IMR-90 (cell line): ENCODE measurements at regions not wholly inside any gene's neighbourhood (a gene's known extent, or its start where the extent isn't known, plus 50 kb on each side); places are given as distances from the start of the nearest gene placed in this dataset.

Source experiments
- ATAC-seq: fragments of 200-7000 bp; cut with Tn5 transposase; 2 replicates; pipeline ENCODE4 v1.9.1; 2020; ENCODE audit warnings: low read depth, mild to moderate bottlenecking, moderate library complexity
- BruUV-seq: library from RNA; stranded (reverse); fragments of 400-500 nt; replicated peaks from 2 replicates; lab custom pipeline; 2021; lab: Mats Ljungman, UMichigan
- CTCF ChIA-PET: fragments of 300-600 bp; formaldehyde crosslinking; extraction: SDS; loops from one replicate; lab custom pipeline; 2021; ENCODE audit warnings: antibody characterized with exemption; lab: Yijun Ruan, JAX
- POLR2A ChIA-PET: fragments of 300-600 bp; sonication (Branson Sonifier 250); formaldehyde crosslinking; loops from one replicate; lab custom pipeline; 2022; ENCODE audit warnings: antibody characterized with exemption; ENCODE audit not compliant: unreplicated experiment; lab: Charles Lee
- DNase-seq: peaks from one replicate; pipeline ENCODE4 v3.0.0; 2013
- H2AFZ ChIP-seq: replicated peaks from 2 replicates; pipeline ENCODE3; 2013; ENCODE audit warnings: low read length, mild to moderate bottlenecking; ENCODE audit not compliant: poor library complexity
- H2AK5ac ChIP-seq: 2 replicates; pipeline ENCODE4 v1.6.1; 2013; ENCODE audit warnings: low read depth, low read length, inconsistent platforms
- H2AK9ac ChIP-seq: replicated peaks from 2 replicates; pipeline ENCODE3; 2013; ENCODE audit warnings: mild to moderate bottlenecking, low read depth, low read length, moderate library complexity; ENCODE audit not compliant: poor library complexity
- H2BK120ac ChIP-seq: 2 replicates; pipeline ENCODE4 v1.6.1; 2013; ENCODE audit warnings: low read depth, low read length, inconsistent platforms
- H2BK15ac ChIP-seq: 3 replicates; pipeline ENCODE4 v1.6.1; 2013; ENCODE audit warnings: low read depth, low read length, inconsistent platforms
- H2BK20ac ChIP-seq: 2 replicates; pipeline ENCODE4 v1.6.1; 2013; ENCODE audit warnings: low read depth, mild to moderate bottlenecking, inconsistent platforms, low read length, moderate library complexity
- H2BK5ac ChIP-seq: 2 replicates; pipeline ENCODE4 v1.6.1; 2013; ENCODE audit warnings: mild to moderate bottlenecking, low read depth, low read length, inconsistent platforms; ENCODE audit not compliant: poor library complexity, severe bottlenecking
- H3K14ac ChIP-seq: replicated peaks from 2 replicates; pipeline ENCODE4 v1.6.1; 2013; ENCODE audit warnings: low read depth, low read length, inconsistent platforms
- H3K18ac ChIP-seq: 2 replicates; pipeline ENCODE4 v1.6.1; 2013; ENCODE audit warnings: low read depth, low read length, control low read depth
- H3K23ac ChIP-seq: 2 replicates; pipeline ENCODE4 v1.6.1; 2013; ENCODE audit warnings: low read depth, low read length, inconsistent platforms
- H3K27ac ChIP-seq: 2 replicates; pipeline ENCODE4 v1.5.1; 2013; ENCODE audit warnings: mild to moderate bottlenecking, control low read depth, low read length; ENCODE audit not compliant: insufficient read depth
- H3K27me3 ChIP-seq: 2 replicates; pipeline ENCODE4 v1.6.1; 2013; ENCODE audit warnings: low read length; ENCODE audit not compliant: control insufficient read depth, insufficient read depth
- H3K36me3 ChIP-seq: 2 replicates; pipeline ENCODE4 v1.6.1; 2013; ENCODE audit warnings: low read length, mixed read lengths; ENCODE audit not compliant: control insufficient read depth, insufficient read depth
- H3K4ac ChIP-seq: 2 replicates; pipeline ENCODE4 v1.6.1; 2013; ENCODE audit warnings: low read depth, low read length, inconsistent platforms
- H3K4me1 ChIP-seq: 2 replicates; pipeline ENCODE4 v1.6.1; 2013; ENCODE audit warnings: low read length, mixed read lengths; ENCODE audit not compliant: control insufficient read depth, insufficient read depth
- H3K4me2 ChIP-seq: 2 replicates; pipeline ENCODE4 v1.6.1; 2013; ENCODE audit warnings: low read depth, mild to moderate bottlenecking, control low read depth, low read length, moderate library complexity
- H3K4me3 ChIP-seq: 2 replicates; pipeline ENCODE4 v1.5.1; 2013; ENCODE audit warnings: low read depth, mild to moderate bottlenecking, control low read depth, low read length, moderate library complexity; ENCODE audit not compliant: insufficient read depth
- H3K56ac ChIP-seq: 2 replicates; pipeline ENCODE4 v1.6.1; 2013; ENCODE audit warnings: low read length, inconsistent platforms; ENCODE audit not compliant: insufficient read depth; ENCODE audit errors: extremely low read depth
- H3K79me1 ChIP-seq, 2 experiments: 2 replicates each; pipeline ENCODE4 v1.6.1; 2013; ENCODE audit warnings: low read length in 2 of 2, inconsistent platforms in 1 of 2, low read depth in 1 of 2
- H3K9ac ChIP-seq: 2 replicates; pipeline ENCODE4 v1.6.1; 2013; ENCODE audit warnings: low read depth, low read length, control low read depth
- H3K9me1 ChIP-seq: 2 replicates; pipeline ENCODE4 v1.6.1; 2013; ENCODE audit warnings: low read length, inconsistent platforms; ENCODE audit not compliant: insufficient read depth
- H3K9me3 ChIP-seq: 2 replicates; pipeline ENCODE4 v1.6.1; 2013; ENCODE audit warnings: low read length; ENCODE audit not compliant: control insufficient read depth, insufficient read depth
- H4K20me1 ChIP-seq: 2 replicates; pipeline ENCODE4 v1.6.1; 2013; ENCODE audit warnings: low read length, inconsistent platforms; ENCODE audit not compliant: insufficient read depth
- H4K5ac ChIP-seq: 2 replicates; pipeline ENCODE4 v1.6.1; 2013; ENCODE audit warnings: mild to moderate bottlenecking, low read depth, low read length, control low read depth
- H4K8ac ChIP-seq, 2 experiments: 2 replicates each; pipeline ENCODE4 v1.6.1; 2013; ENCODE audit warnings: low read depth in 2 of 2, low read length in 2 of 2, control low read depth in 1 of 2, inconsistent platforms in 1 of 2
- H4K91ac ChIP-seq: 2 replicates; pipeline ENCODE4 v1.6.1; 2013; ENCODE audit warnings: low read depth, low read length, inconsistent platforms; ENCODE audit not compliant: insufficient read depth
- CEBPB ChIP-seq: IDR thresholded peaks from 2 replicates; pipeline ENCODE4 v1.6.1; 2012; ENCODE audit warnings: low read depth, low read length, improper control_type of control experiment
- FOS ChIP-seq: fragments of 150-350 bp; IDR thresholded peaks from 2 replicates; pipeline ENCODE4 v1.6.1; 2016; ENCODE audit warnings: low read depth, low read length
- MXI1 ChIP-seq: IDR thresholded peaks from 2 replicates; pipeline ENCODE4 v1.6.1; 2012; ENCODE audit warnings: low read depth, mild to moderate bottlenecking, low read length, moderate library complexity, borderline replicate concordance
- SMC3 ChIP-seq: fragments of 150-350 bp; IDR thresholded peaks from 2 replicates; pipeline ENCODE4 v1.6.1; 2016; ENCODE audit warnings: low read depth, mild to moderate bottlenecking, antibody characterized with exemption, low read length, moderate library complexity
- WGBS, 2 experiments: methylation state at CpG; one replicate each; pipeline versions ENCODE4 v1.1.5 to v1.1.7; 2013; ENCODE audit warnings: missing lambda C conversion rate in 2 of 2; ENCODE audit not compliant: insufficient read length in 1 of 2; ENCODE audit errors: extremely low coverage in 2 of 2; 5-methylcytosine and 5-hydroxymethylcytosine counted together
- dilution Hi-C: fragments of 300-500 bp; cut with HindIII; formaldehyde crosslinking; loops from one replicate; pipeline ENCODE4 v1.14.3; 2018; ENCODE audit warnings: low sequenced_read_pairs; ENCODE audit not compliant: unreplicated experiment
- in situ Hi-C: fragments of 300-500 bp; cut with MboI; formaldehyde crosslinking; loops from 3 replicates; pipeline ENCODE4 v1.14.3; 2019; ENCODE audit warnings: low sequenced_read_pairs, inconsistent platforms, mixed read lengths
- intact Hi-C: fragments of 100-400 bp; cut with micrococcal nuclease; formaldehyde crosslinking; loops from 2 replicates; pipeline ENCODE4 v1.10.0; 2022
- TF ChIP-seq, protein P1 (sequence below): fragments of 150-350 bp; IDR thresholded peaks from 2 replicates; pipeline ENCODE4 v1.6.1; 2016; ENCODE audit warnings: low read depth, mild to moderate bottlenecking, low read length, moderate library complexity, borderline replicate concordance

DNA sequence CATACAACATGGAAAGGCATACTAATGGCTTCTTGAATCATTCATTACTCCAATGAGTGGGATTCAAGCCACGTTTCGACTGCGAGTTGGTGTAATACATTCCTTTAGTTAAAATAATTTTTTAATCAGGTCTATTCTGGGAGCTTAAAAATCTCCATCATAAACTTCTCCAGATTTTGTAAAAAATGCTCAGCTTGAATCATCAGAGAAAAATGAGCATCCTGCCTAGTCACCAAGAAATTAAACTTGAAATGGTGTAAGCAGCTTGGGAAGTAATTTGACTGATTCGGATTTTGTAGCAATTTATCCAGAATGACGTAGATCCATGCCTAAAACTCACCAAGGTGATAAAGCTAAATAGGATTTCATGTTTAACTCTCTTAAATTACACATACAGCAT is 165.7 kb downstream of the SLCO4C1 start:
- Histone ChIP-seq H4K5ac (no peak overlapping the region), H3K9me3 (peaks cover 6% of the 10 kb centered on the region; the same call in 1 of the 2 replicates), H3K9ac (no peak overlapping the region), H3K23ac (no peak overlapping the region), H3K4me2 (no peak overlapping the region), H4K8ac (no peak overlapping the region), H4K91ac (no peak overlapping the region), H2AK9ac (no peak overlapping the region), H2BK20ac (no peak overlapping the region), H3K36me3 (no peaks in the 10 kb centered on the region), H3K4me3 (no peak overlapping the region), H3K4me1 (no peaks in the 10 kb centered on the region), H3K18ac (no peak overlapping the region), H3K4ac (no peak overlapping the region), H3K56ac (no peak overlapping the region), H2BK15ac (no peak overlapping the region), H3K79me1 (no peaks in the 10 kb centered on the region), H3K14ac (no peak overlapping the region), H2AFZ (no peak overlapping the region), H2BK5ac (no peak overlapping the region), H3K27me3 (no peaks in the 10 kb centered on the region), H2AK5ac (no peak overlapping the region), H2BK120ac (no peak overlapping the region), H3K9me1 (no peaks in the 10 kb centered on the region), H3K27ac (no peak overlapping the region), H4K20me1 (no peaks in the 10 kb centered on the region)
- ChIA-PET CTCF (no interaction called here), POLR2A (no interaction called here)
- ATAC-seq (no peak), DNase-seq (no peak)
- WGBS, 2 experiments, result no CpG with 5 or more reads among the region's 5 CpGs
- dilution Hi-C loops, result no loop called here
- intact Hi-C loops, result no loop called here
- no peak for TF ChIP-seq MXI1
- TF ChIP-seq CEBPB, result no peak
- TF ChIP-seq, protein P1, sequence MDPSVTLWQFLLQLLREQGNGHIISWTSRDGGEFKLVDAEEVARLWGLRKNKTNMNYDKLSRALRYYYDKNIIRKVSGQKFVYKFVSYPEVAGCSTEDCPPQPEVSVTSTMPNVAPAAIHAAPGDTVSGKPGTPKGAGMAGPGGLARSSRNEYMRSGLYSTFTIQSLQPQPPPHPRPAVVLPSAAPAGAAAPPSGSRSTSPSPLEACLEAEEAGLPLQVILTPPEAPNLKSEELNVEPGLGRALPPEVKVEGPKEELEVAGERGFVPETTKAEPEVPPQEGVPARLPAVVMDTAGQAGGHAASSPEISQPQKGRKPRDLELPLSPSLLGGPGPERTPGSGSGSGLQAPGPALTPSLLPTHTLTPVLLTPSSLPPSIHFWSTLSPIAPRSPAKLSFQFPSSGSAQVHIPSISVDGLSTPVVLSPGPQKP, result no peak
- TF ChIP-seq FOS, result no peak
- no peak for TF ChIP-seq SMC3
- in situ Hi-C loops, result no loop called here
- BruUV-seq, result no TSS peak
